K562 (cell line): ENCODE measurements at regions not wholly inside any gene's neighbourhood (a gene's known extent, or its start where the extent isn't known, plus 50 kb on each side); places are given as distances from the start of the nearest gene placed in this dataset.

Source experiments
- ATAC-seq: fragments of 200-7000 bp; cut with Tn5 transposase; 3 replicates; pipeline ENCODE4 v1.9.1; 2020; ENCODE audit warnings: moderate library complexity
- BruUV-seq: library from RNA; stranded (reverse); fragments of 400-500 nt; replicated peaks from 2 replicates; lab custom pipeline; 2021; lab: Mats Ljungman, UMichigan
- CTCF ChIA-PET: fragments of 300-600 bp; formaldehyde crosslinking; extraction: SDS; loops from one replicate; lab custom pipeline; 2021; ENCODE audit warnings: low intra/inter-chr PET ratio; lab: Yijun Ruan, JAX
- POLR2A ChIA-PET: fragments of 300-600, 350-650 bp; sonication (Branson Sonifier 250); formaldehyde crosslinking; extraction: SDS; loops from one replicate; lab custom pipeline; 2021; ENCODE audit warnings: antibody characterized with exemption, inconsistent platforms; lab: Yijun Ruan, JAX
- DNase-seq, 4 experiments: peaks; one replicate each; pipeline versions ENCODE4 v3.0.0 to v3.0.0-alpha.2; 2011 to 2018; ENCODE audit warnings: low spot score in 3 of 4, mixed read lengths in 3 of 4; ENCODE audit errors: extremely low read depth in 1 of 4
- FAIRE-seq: peaks from 2 replicates; lab custom pipeline; 2011; peaks lifted over from hg19 to GRCh38; lab: Jason Lieb, UNC
- H2AFZ ChIP-seq: 2 replicates; pipeline ENCODE4 v1.6.0; 2011; ENCODE audit warnings: low read depth, low read length, control low read depth, inconsistent platforms
- H3K27ac ChIP-seq: fragments of 200-600 bp; 3 replicates; pipeline ENCODE4 v1.8.0; 2011; ENCODE audit warnings: low read depth, mild to moderate bottlenecking, control low read depth, inconsistent platforms, low read length, moderate library complexity, mixed read lengths; ENCODE audit errors: extremely low read depth
- H3K27me3 ChIP-seq, 2 experiments: fragments of 300-600 bp in 1 of 2; 2 replicates in 1 of 2; 3 replicates in 1 of 2; pipeline versions ENCODE4 v1.6.0 to v1.8.0; 2011; ENCODE audit warnings: inconsistent platforms in 2 of 2, low read length in 2 of 2, mild to moderate bottlenecking in 1 of 2, mixed read lengths in 1 of 2, moderate library complexity in 1 of 2; ENCODE audit not compliant: control insufficient read depth in 2 of 2, insufficient read depth in 2 of 2
- H3K36me3 ChIP-seq: fragments of 300-600 bp; 3 replicates; pipeline ENCODE4 v1.8.0; 2011; ENCODE audit warnings: mild to moderate bottlenecking, low read length, inconsistent platforms; ENCODE audit not compliant: control insufficient read depth, insufficient read depth
- H3K4me1 ChIP-seq, 2 experiments: fragments of 200-600 bp in 1 of 2; replicated peaks in 1 of 2; 2 replicates in 1 of 2; 3 replicates in 1 of 2; pipeline versions ENCODE4 v1.5.1 to v1.8.0; 2011; ENCODE audit warnings: inconsistent platforms in 2 of 2, low read length in 2 of 2, mild to moderate bottlenecking in 1 of 2, mixed read lengths in 1 of 2, moderate library complexity in 1 of 2; ENCODE audit not compliant: control insufficient read depth in 2 of 2, insufficient read depth in 2 of 2
- H3K4me2 ChIP-seq: 2 replicates; pipeline ENCODE4 v1.6.1; 2011; ENCODE audit warnings: low read length, control low read depth, inconsistent platforms, mixed read lengths; ENCODE audit not compliant: insufficient read depth
- H3K4me3 ChIP-seq: fragments of 200-600 bp; sonication (generic), shearing (Covaris generic); 2 replicates; pipeline ENCODE4 v1.5.1; 2016; ENCODE audit warnings: control low read depth, inconsistent platforms
- H3K79me2 ChIP-seq: fragments of 200-600 bp; 3 replicates; pipeline ENCODE4 v1.8.0; 2011; ENCODE audit warnings: low read length, inconsistent platforms; ENCODE audit not compliant: control insufficient read depth, insufficient read depth
- H3K9ac ChIP-seq, 2 experiments: 2 replicates each; pipeline versions ENCODE4 v1.6.0 to v1.6.1; 2011; ENCODE audit warnings: low read depth in 2 of 2, low read length in 2 of 2, control low read depth in 1 of 2, inconsistent platforms in 1 of 2, mild to moderate bottlenecking in 1 of 2, mixed read lengths in 1 of 2; ENCODE audit not compliant: insufficient read depth in 1 of 2
- H3K9me1 ChIP-seq: one replicate; pipeline ENCODE4 v1.6.0; 2011; ENCODE audit warnings: inconsistent platforms, mild to moderate bottlenecking, low read length, moderate library complexity; ENCODE audit not compliant: control insufficient read depth, insufficient read depth
- H3K9me3 ChIP-seq: replicated peaks from 2 replicates; pipeline ENCODE4 v1.5.1; 2011; ENCODE audit warnings: low read depth, low read length, inconsistent platforms; ENCODE audit not compliant: control insufficient read depth, insufficient read depth
- H4K20me1 ChIP-seq: replicated peaks from 2 replicates; pipeline ENCODE4 v1.6.1; 2011; ENCODE audit warnings: low read length, inconsistent platforms, mixed read lengths; ENCODE audit not compliant: control insufficient read depth, insufficient read depth
- CHCHD3 ChIP-seq: fragments of 250-450 bp; sonication (Bioruptor Pico); IDR thresholded peaks from 2 replicates; pipeline ENCODE4 v2.1.2; 2022; ENCODE audit warnings: mild to moderate bottlenecking
- ELF1 ChIP-seq: fragments of 200-800 bp; sonication (Bioruptor generic); IDR thresholded peaks from 2 replicates; pipeline ENCODE4 v1.6.1; 2016; ENCODE audit warnings: missing genetic modification characterization, missing compliant biosample characterization
- EP400 ChIP-seq: fragments of 450-650 bp; IDR thresholded peaks from 2 replicates; pipeline ENCODE4 v1.6.1; 2017; ENCODE audit warnings: antibody characterized with exemption, mild to moderate bottlenecking, moderate library complexity
- MED1 ChIP-seq: sonication (generic); formaldehyde crosslinking; IDR thresholded peaks from 2 replicates; pipeline ENCODE4 v1.8.1; 2023; ENCODE audit warnings: missing genetic modification reagents, borderline replicate concordance
- NFIC ChIP-seq: fragments of 450-650 bp; IDR thresholded peaks from 2 replicates; pipeline ENCODE4 v1.6.1; 2017; ENCODE audit warnings: mild to moderate bottlenecking, inconsistent platforms
- TBP ChIP-seq: optimal IDR thresholded peaks from 2 replicates; pipeline ENCODE3; 2011; ENCODE audit warnings: low read depth, low read length, improper control_type of control experiment
- ZNF212 ChIP-seq: fragments of 450-650 bp; formaldehyde crosslinking; IDR thresholded peaks from 2 replicates; pipeline ENCODE4 v1.4.0; 2020; ENCODE audit warnings: mild to moderate bottlenecking
- ZNF431 ChIP-seq: sonication (generic); formaldehyde crosslinking; IDR thresholded peaks from 2 replicates; pipeline ENCODE4 v1.8.0; 2022; ENCODE audit warnings: mild to moderate bottlenecking, missing genetic modification reagents
- ZNF766 ChIP-seq: fragments of 200-800 bp; sonication (Bioruptor generic); conservative IDR thresholded peaks from 2 replicates; pipeline ENCODE4 v1.6.1; 2016; ENCODE audit warnings: missing genetic modification characterization, missing compliant biosample characterization
- WGBS: fragments of 100-300 bp; shearing (Covaris generic); methylation state at CpG from one replicate; pipeline ENCODE4 v1.1.6; 2016; ENCODE audit warnings: low coverage, mixed read lengths; ENCODE audit not compliant: insufficient coverage; ENCODE audit errors: missing lambda C conversion rate; 5-methylcytosine and 5-hydroxymethylcytosine counted together
- in situ Hi-C: fragments of 300-500 bp; cut with MboI; formaldehyde crosslinking; loops from 4 replicates; pipeline ENCODE4 v1.15.0; 2018; ENCODE audit warnings: inconsistent platforms, mixed read lengths
- intact Hi-C: fragments of 100-400 bp; cut with micrococcal nuclease; formaldehyde crosslinking; loops from 2 replicates; pipeline ENCODE4 v1.14.2; 2022
- TF ChIP-seq, protein P1 (sequence below), 2 experiments: fragments of 450-650 bp; conservative IDR thresholded peaks; 2 replicates each; pipeline ENCODE4 v1.6.1; 2017; ENCODE audit warnings: mild to moderate bottlenecking in 2 of 2, moderate library complexity in 2 of 2
- TF ChIP-seq, protein P2 (sequence below): sonication (generic); formaldehyde crosslinking; IDR thresholded peaks from 2 replicates; pipeline ENCODE4 v1.8.1; 2023; ENCODE audit warnings: mild to moderate bottlenecking, missing genetic modification reagents
- TF ChIP-seq, protein P3 (sequence below), 2 experiments: fragments of 200-800 bp in 1 of 2; sonication (Bioruptor generic) in 1 of 2; sonication (generic) in 1 of 2; formaldehyde crosslinking in 1 of 2; IDR thresholded peaks in 1 of 2; conservative IDR thresholded peaks in 1 of 2; 2 replicates each; pipeline versions ENCODE4 v1.5.0 to v1.6.1; 2016 to 2020; ENCODE audit warnings: missing compliant biosample characterization in 1 of 2, missing genetic modification characterization in 1 of 2, missing genetic modification reagents in 1 of 2

GRCh38 chr3:68408626-68409025 is 523.7 kb downstream of the TAFA4 start:
- POLR2A ChIA-PET, result no interaction called here
- 0% methylated on average over 1 of the region's 1 CpG for WGBS
- FAIRE-seq, result no peak

GRCh38 chr3:68403741-68404140 is 528.6 kb downstream of the TAFA4 start:
- Histone ChIP-seq H3K36me3 (no peaks in the 10 kb centered on the region), H3K4me3 (no peak overlapping the region), H3K27me3 (no peaks in the 10 kb centered on the region), H3K9me3 (no peaks in the 10 kb centered on the region), H3K4me2 (no peak overlapping the region), H3K4me1 (no peaks in the 10 kb centered on the region), H3K9me1 (no peaks in the 10 kb centered on the region), H3K79me2 (no peaks in the 10 kb centered on the region), H4K20me1 (no peaks in the 10 kb centered on the region), H3K9ac (no peak overlapping the region), H2AFZ (no peak overlapping the region), H3K27ac (no peak overlapping the region)
- in situ Hi-C loops (no loop called here), intact Hi-C loops (no loop called here)
- BruUV-seq, result no TSS peak
- FAIRE-seq, result no peak
- DNase-seq, result no peak
- no peak for ATAC-seq
- ChIA-PET CTCF (no interaction called here), POLR2A (no interaction called here)
- TF ChIP-seq, protein P1, sequence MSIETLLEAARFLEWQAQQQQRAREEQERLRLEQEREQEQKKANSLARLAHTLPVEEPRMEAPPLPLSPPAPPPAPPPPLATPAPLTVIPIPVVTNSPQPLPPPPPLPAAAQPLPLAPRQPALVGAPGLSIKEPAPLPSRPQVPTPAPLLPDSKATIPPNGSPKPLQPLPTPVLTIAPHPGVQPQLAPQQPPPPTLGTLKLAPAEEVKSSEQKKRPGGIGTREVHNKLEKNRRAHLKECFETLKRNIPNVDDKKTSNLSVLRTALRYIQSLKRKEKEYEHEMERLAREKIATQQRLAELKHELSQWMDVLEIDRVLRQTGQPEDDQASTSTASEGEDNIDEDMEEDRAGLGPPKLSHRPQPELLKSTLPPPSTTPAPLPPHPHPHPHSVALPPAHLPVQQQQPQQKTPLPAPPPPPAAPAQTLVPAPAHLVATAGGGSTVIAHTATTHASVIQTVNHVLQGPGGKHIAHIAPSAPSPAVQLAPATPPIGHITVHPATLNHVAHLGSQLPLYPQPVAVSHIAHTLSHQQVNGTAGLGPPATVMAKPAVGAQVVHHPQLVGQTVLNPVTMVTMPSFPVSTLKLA (conservative IDR thresholded peaks at IDR 0.05), result no peak
- TF ChIP-seq ELF1 (tag), result no peak
- no peak for TF ChIP-seq EP400
- TF ChIP-seq TBP, result no peak
- no peak for TF ChIP-seq MED1
- no peak for TF ChIP-seq ZNF212 (CRISPR knock-in tag)
- no peak for TF ChIP-seq ZNF431 (CRISPR knock-in tag)
- TF ChIP-seq, protein P2, sequence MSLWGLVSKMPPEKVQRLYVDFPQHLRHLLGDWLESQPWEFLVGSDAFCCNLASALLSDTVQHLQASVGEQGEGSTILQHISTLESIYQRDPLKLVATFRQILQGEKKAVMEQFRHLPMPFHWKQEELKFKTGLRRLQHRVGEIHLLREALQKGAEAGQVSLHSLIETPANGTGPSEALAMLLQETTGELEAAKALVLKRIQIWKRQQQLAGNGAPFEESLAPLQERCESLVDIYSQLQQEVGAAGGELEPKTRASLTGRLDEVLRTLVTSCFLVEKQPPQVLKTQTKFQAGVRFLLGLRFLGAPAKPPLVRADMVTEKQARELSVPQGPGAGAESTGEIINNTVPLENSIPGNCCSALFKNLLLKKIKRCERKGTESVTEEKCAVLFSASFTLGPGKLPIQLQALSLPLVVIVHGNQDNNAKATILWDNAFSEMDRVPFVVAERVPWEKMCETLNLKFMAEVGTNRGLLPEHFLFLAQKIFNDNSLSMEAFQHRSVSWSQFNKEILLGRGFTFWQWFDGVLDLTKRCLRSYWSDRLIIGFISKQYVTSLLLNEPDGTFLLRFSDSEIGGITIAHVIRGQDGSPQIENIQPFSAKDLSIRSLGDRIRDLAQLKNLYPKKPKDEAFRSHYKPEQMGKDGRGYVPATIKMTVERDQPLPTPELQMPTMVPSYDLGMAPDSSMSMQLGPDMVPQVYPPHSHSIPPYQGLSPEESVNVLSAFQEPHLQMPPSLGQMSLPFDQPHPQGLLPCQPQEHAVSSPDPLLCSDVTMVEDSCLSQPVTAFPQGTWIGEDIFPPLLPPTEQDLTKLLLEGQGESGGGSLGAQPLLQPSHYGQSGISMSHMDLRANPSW (CRISPR knock-in tag), result no peak
- TF ChIP-seq ZNF766 (CRISPR knock-in tag), result no peak

More at GRCh38 chr3:68408626-68409025, 523.7 kb downstream of the TAFA4 start:
- intact Hi-C loops, result no loop called here
- no peak for ATAC-seq
- no peak overlapping the region for H3K27ac ChIP-seq
- no peak overlapping the region for H3K4me3 ChIP-seq
- H3K4me2 ChIP-seq, result no peak overlapping the region
- no peaks in the 10 kb centered on the region for H3K79me2 ChIP-seq
- H4K20me1 ChIP-seq, result no peaks in the 10 kb centered on the region
- no peak overlapping the region for H3K9ac ChIP-seq
- no peaks in the 10 kb centered on the region for H3K4me1 ChIP-seq
- TF ChIP-seq, protein P3, sequence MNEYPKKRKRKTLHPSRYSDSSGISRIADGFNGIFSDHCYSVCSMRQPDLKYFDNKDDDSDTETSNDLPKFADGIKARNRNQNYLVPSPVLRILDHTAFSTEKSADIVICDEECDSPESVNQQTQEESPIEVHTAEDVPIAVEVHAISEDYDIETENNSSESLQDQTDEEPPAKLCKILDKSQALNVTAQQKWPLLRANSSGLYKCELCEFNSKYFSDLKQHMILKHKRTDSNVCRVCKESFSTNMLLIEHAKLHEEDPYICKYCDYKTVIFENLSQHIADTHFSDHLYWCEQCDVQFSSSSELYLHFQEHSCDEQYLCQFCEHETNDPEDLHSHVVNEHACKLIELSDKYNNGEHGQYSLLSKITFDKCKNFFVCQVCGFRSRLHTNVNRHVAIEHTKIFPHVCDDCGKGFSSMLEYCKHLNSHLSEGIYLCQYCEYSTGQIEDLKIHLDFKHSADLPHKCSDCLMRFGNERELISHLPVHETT (CRISPR knock-in tag; conservative IDR thresholded peaks at IDR 0.05 in 1 of 2, IDR thresholded peaks at IDR 0.05 in 1 of 2), result no peak
- TF ChIP-seq ELF1 (tag) (no peak), CHCHD3 (no peak), NFIC (no peak)
- TF ChIP-seq, all 486 proteins: peak for 0
- Histone ChIP-seq H2AFZ (no peak overlapping the region), H3K9me3 (no peaks in the 10 kb centered on the region), H3K36me3 (no peaks in the 10 kb centered on the region), H3K9me1 (no peaks in the 10 kb centered on the region), H3K27me3 (no peaks in the 10 kb centered on the region)
- CTCF ChIA-PET, result no interaction called here
- BruUV-seq, result no TSS peak
- in situ Hi-C loops, result no loop called here
- no peak for DNase-seq
